ENCODE measurements at regions not wholly inside any gene's neighbourhood (a gene's known extent, or its start where the extent isn't known, plus 50 kb on each side); places are given as distances from the start of the nearest gene placed in this dataset.

GRCh38 chr21:26758083-26758880, 86.9 kb downstream of the ADAMTS1 start:
- DNase-seq (ENCODE audit: low read depth in 1 of 2, low spot score in 1 of 2): no peak
- no peak overlapping the region for H3K27ac ChIP-seq (replicated peaks)
- H3K4me3 ChIP-seq (replicated peaks; ENCODE audit: insufficient read depth, low read length): no peak overlapping the region
- TF ChIP-seq POLR2AphosphoS5 (IDR thresholded peaks at IDR 0.05; ENCODE audit: low read depth) (no peak), GABPA (IDR thresholded peaks at IDR 0.05; ENCODE audit: low read depth) (no peak), SPI1 (IDR thresholded peaks at IDR 0.05; ENCODE audit: borderline replicate concordance, low read depth) (no peak), REST (IDR thresholded peaks at IDR 0.05; ENCODE audit: insufficient replicate concordance, low read depth) (no peak), CTCF (IDR thresholded peaks at IDR 0.05; ENCODE audit: insufficient read depth, low read length) (no peak)
- H3K27me3 ChIP-seq (ENCODE audit: insufficient read depth, poor library complexity, severe bottlenecking): no peaks in the 10 kb centered on the region

GRCh38 chr21:26756491-26757159, 88.6 kb downstream of the ADAMTS1 start:
- TF ChIP-seq GABPA (IDR thresholded peaks at IDR 0.05; ENCODE audit: low read depth) (no peak), SPI1 (IDR thresholded peaks at IDR 0.05; ENCODE audit: borderline replicate concordance, low read depth) (no peak), POLR2AphosphoS5 (IDR thresholded peaks at IDR 0.05; ENCODE audit: low read depth) (no peak), CTCF (IDR thresholded peaks at IDR 0.05; ENCODE audit: insufficient read depth, low read length) (no peak), REST (IDR thresholded peaks at IDR 0.05; ENCODE audit: insufficient replicate concordance, low read depth) (no peak)
- no peak overlapping the region for H3K27ac ChIP-seq (replicated peaks)
- no peaks in the 10 kb centered on the region for H3K27me3 ChIP-seq (ENCODE audit: insufficient read depth, poor library complexity, severe bottlenecking)
- H3K4me3 ChIP-seq (replicated peaks; ENCODE audit: insufficient read depth, low read length): no peak overlapping the region
- no peak for DNase-seq (ENCODE audit: low read depth in 1 of 2, low spot score in 1 of 2)

- DNase-seq (ENCODE audit: low read depth in 1 of 2, low spot score in 1 of 2): no peak
- TF ChIP-seq CTCF (IDR thresholded peaks at IDR 0.05; ENCODE audit: insufficient read depth, low read length) (no peak), REST (IDR thresholded peaks at IDR 0.05; ENCODE audit: insufficient replicate concordance, low read depth) (no peak), POLR2AphosphoS5 (IDR thresholded peaks at IDR 0.05; ENCODE audit: low read depth) (no peak), GABPA (IDR thresholded peaks at IDR 0.05; ENCODE audit: low read depth) (no peak), SPI1 (IDR thresholded peaks at IDR 0.05; ENCODE audit: borderline replicate concordance, low read depth) (no peak)
- Histone ChIP-seq H3K27ac (replicated peaks) (no peak overlapping the region), H3K4me3 (replicated peaks; ENCODE audit: insufficient read depth, low read length) (no peak overlapping the region), H3K27me3 (ENCODE audit: insufficient read depth, poor library complexity, severe bottlenecking) (no peaks in the 10 kb centered on the region)
Observed at GRCh38 chr21:26754853-26755252, 90.4 kb downstream of the ADAMTS1 start.
